Nephron progenitor cell (in vitro differentiated cells): ENCODE measurements at regions not wholly inside any gene's neighbourhood (a gene's known extent, or its start where the extent isn't known, plus 50 kb on each side); places are given as distances from the start of the nearest gene placed in this dataset.

Experiments
- DNase-seq: peaks from one replicate; pipeline ENCODE4 v3.0.0; 2021
- H3K27ac Mint-ChIP-seq: 2 replicates; pipeline ENCODE4 v1.8.0; 2021; ENCODE audit warnings: mild to moderate bottlenecking, moderate library complexity, mixed read lengths
- H3K27me3 Mint-ChIP-seq: 2 replicates; pipeline ENCODE4 v1.8.0; 2021; ENCODE audit warnings: mild to moderate bottlenecking, low read depth, mixed read lengths; ENCODE audit not compliant: poor library complexity
- H3K36me3 Mint-ChIP-seq: 2 replicates; pipeline ENCODE4 v1.8.0; 2021; ENCODE audit warnings: low read depth, mixed read lengths
- H3K4me1 Mint-ChIP-seq: 2 replicates; pipeline ENCODE4 v1.8.0; 2021; ENCODE audit warnings: mixed read lengths
- H3K4me3 Mint-ChIP-seq: 2 replicates; pipeline ENCODE4 v1.8.0; 2021; ENCODE audit warnings: mild to moderate bottlenecking, moderate library complexity, mixed read lengths
- H3K9me3 Mint-ChIP-seq: 2 replicates; pipeline ENCODE4 v1.8.0; 2021; ENCODE audit warnings: mild to moderate bottlenecking, moderate library complexity, mixed read lengths
- TF ChIP-seq, protein P1 (sequence below): fragments of 200-600 bp; sonication (generic); IDR thresholded peaks from 2 replicates; pipeline ENCODE4 v1.5.0; 2021; ENCODE audit warnings: antibody characterized with exemption

GRCh38 chr3:94206291-94206690 is 143.4 kb downstream of the NSUN3 start:
- H3K36me3 Mint-ChIP-seq, result no peaks in the 10 kb centered on the region
- H3K27me3 Mint-ChIP-seq, result no peaks in the 10 kb centered on the region
- H3K4me3 Mint-ChIP-seq, result no peak overlapping the region
- H3K9me3 Mint-ChIP-seq, result peaks cover 2% of the 10 kb centered on the region
- no peak overlapping the region for H3K27ac Mint-ChIP-seq
- DNase-seq, result no peak
- H3K4me1 Mint-ChIP-seq, result peaks cover 11% of the 10 kb centered on the region
- TF ChIP-seq, protein P1, sequence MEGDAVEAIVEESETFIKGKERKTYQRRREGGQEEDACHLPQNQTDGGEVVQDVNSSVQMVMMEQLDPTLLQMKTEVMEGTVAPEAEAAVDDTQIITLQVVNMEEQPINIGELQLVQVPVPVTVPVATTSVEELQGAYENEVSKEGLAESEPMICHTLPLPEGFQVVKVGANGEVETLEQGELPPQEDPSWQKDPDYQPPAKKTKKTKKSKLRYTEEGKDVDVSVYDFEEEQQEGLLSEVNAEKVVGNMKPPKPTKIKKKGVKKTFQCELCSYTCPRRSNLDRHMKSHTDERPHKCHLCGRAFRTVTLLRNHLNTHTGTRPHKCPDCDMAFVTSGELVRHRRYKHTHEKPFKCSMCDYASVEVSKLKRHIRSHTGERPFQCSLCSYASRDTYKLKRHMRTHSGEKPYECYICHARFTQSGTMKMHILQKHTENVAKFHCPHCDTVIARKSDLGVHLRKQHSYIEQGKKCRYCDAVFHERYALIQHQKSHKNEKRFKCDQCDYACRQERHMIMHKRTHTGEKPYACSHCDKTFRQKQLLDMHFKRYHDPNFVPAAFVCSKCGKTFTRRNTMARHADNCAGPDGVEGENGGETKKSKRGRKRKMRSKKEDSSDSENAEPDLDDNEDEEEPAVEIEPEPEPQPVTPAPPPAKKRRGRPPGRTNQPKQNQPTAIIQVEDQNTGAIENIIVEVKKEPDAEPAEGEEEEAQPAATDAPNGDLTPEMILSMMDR, result no peak

DNA sequence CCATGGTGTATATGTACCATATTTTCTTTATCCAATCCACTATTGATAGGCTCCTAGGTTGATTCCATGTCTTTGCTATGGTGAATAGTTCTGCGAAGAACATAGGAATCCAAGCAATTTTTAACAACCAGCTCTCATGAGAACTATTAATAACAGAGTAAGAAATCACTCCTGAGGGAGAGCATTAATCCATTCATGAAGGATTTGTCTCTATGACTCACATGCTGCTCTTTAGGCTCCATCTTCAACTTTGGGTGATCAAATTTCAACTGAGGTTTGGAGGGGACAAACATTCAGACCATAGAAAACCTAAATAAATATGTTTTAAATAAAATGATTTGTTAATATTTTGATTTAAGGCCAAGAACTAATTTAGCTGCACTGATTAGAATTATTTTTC is 147.4 kb downstream of the NSUN3 start:
- TF ChIP-seq, protein P1, result no peak
- Mint-ChIP-seq H3K27ac (no peak overlapping the region), H3K9me3 (peaks cover 16% of the 10 kb centered on the region), H3K36me3 (no peaks in the 10 kb centered on the region), H3K4me1 (no peaks in the 10 kb centered on the region), H3K4me3 (no peak overlapping the region), H3K27me3 (no peaks in the 10 kb centered on the region)
- DNase-seq, result no peak

- TF ChIP-seq, protein P1, result no peak
- Mint-ChIP-seq H3K9me3 (peaks cover 5% of the 10 kb centered on the region), H3K4me3 (no peak overlapping the region), H3K27ac (no peak overlapping the region), H3K27me3 (no peaks in the 10 kb centered on the region), H3K36me3 (no peaks in the 10 kb centered on the region), H3K4me1 (no peaks in the 10 kb centered on the region)
- DNase-seq, result no peak
Measured at GRCh38 chr3:94217406-94217805, 154.5 kb downstream of the NSUN3 start.

DNA sequence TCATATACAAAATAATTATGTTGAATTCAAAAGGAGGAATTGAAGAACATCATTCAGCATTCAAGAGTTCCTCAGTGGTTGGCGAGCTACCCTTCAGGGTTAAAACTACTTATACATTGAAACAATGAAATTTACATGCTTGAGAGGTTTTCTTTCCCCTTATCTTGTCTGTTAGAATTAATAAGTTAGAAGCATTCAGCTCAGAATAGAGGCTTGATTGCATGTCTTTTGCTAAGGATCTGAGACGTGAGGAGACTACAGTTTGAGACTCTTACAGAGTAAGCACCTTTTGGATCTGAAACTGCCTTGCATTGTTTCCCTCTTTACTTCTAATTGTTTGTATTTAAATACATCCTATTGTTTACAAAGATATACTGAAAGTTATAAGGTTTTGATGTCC is 157.6 kb downstream of the NSUN3 start:
- no peak overlapping the region for H3K4me3 Mint-ChIP-seq
- DNase-seq, result no peak
- no peaks in the 10 kb centered on the region for H3K27me3 Mint-ChIP-seq
- TF ChIP-seq, protein P1, result no peak
- no peaks in the 10 kb centered on the region for H3K9me3 Mint-ChIP-seq
- peaks cover 6% of the 10 kb centered on the region for H3K4me1 Mint-ChIP-seq
- H3K27ac Mint-ChIP-seq, result no peak overlapping the region
- no peaks in the 10 kb centered on the region for H3K36me3 Mint-ChIP-seq

DNA sequence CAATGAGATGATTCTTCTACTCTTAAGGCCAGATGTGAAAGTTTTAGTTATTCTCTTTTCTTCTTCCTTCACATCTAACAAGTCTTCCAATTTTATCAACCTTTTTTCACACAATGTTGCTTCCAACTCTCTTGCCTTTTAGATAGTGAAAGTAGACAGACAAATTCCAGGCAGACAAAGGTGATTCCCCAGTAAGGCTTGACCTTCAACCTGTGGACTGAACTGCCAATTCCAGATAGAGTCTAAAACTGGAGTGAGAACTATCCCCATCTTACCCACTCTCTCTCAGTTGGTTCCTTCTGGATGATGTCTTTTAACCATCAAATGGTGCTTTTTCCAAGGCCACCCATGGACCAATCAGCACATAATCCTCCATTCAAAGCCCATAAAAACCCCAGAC is 159.0 kb downstream of the NSUN3 start:
- H3K27ac Mint-ChIP-seq, result no peak overlapping the region
- no peaks in the 10 kb centered on the region for H3K9me3 Mint-ChIP-seq
- H3K4me3 Mint-ChIP-seq, result no peak overlapping the region
- peaks cover 18% of the 10 kb centered on the region for H3K4me1 Mint-ChIP-seq
- TF ChIP-seq, protein P1, result no peak
- H3K36me3 Mint-ChIP-seq, result no peaks in the 10 kb centered on the region
- H3K27me3 Mint-ChIP-seq, result no peaks in the 10 kb centered on the region
- no peak for DNase-seq

DNA sequence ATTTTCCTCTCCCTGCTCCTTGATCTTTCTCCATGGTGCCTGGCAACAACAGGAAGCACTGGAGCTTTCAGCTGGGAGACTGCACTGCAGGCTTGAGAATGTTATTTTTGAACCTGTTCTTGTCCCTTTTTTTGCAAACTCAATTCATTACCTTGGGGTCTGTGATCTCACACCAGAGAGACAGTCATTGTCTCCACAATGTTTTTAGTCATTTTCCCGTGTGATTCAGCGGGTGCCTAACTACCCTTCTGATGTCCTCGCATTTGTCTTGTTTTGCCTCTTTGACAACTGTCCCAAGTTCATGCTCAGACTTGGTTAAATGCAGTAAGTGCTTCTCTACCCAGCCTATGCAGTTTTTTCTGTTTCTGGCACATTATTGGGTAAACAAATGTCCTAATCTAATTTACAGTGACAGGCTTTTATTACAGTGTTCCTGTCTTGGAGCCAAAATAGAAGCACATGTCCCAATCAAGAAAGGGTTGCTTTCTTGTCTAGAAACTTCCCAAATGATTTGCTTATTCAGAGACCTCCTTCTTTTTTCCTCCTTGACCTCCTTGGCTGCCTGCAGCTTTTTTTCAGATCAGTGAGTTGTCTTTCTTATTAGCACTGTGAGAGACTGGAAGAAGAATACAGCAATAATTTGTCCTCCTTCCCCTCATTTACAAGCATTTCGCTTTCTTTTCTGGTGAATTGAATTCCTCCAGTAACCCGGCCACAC is 162.4 kb downstream of the NSUN3 start:
- Mint-ChIP-seq H3K9me3 (no peaks in the 10 kb centered on the region), H3K4me1 (peaks cover 22% of the 10 kb centered on the region), H3K4me3 (no peak overlapping the region), H3K36me3 (no peaks in the 10 kb centered on the region), H3K27ac (peak overlapping the region; percentile 6), H3K27me3 (no peaks in the 10 kb centered on the region)
- TF ChIP-seq, protein P1, result no peak
- DNase-seq, result no peak
